ENCODE measurements at regions not wholly inside any gene's neighbourhood (a gene's known extent, or its start where the extent isn't known, plus 50 kb on each side); places are given as distances from the start of the nearest gene placed in this dataset.

- H3K9me3 ChIP-seq (ENCODE audit: low read length): no peaks in the 10 kb centered on the region
- no peak overlapping the region for H3K4me2 ChIP-seq (ENCODE audit: low read length)
- H3K9me2 ChIP-seq (ENCODE audit: low read depth, low read length): no peaks in the 10 kb centered on the region
- no peaks in the 10 kb centered on the region for H3F3A ChIP-seq (ENCODE audit: insufficient read depth, low read length)
- H3K79me2 ChIP-seq (ENCODE audit: insufficient read depth, low read length): no peaks in the 10 kb centered on the region
- H3K4me3 ChIP-seq (ENCODE audit: low read depth, low read length, poor library complexity, severe bottlenecking): no peak overlapping the region
- no peaks in the 10 kb centered on the region for H3K27me3 ChIP-seq (ENCODE audit: insufficient read depth, low read length)
- no peak overlapping the region for H3K9ac ChIP-seq (ENCODE audit: low read length)
- H3K36me3 ChIP-seq (ENCODE audit: insufficient read depth, low read length): no peaks in the 10 kb centered on the region
- no peak overlapping the region for H3K27ac ChIP-seq (ENCODE audit: low read depth, low read length, poor library complexity, severe bottlenecking)
- H2AFZ ChIP-seq (ENCODE audit: low read length): no peak overlapping the region
- H4K20me1 ChIP-seq (ENCODE audit: insufficient read depth, low read length): no peaks in the 10 kb centered on the region
- no peaks in the 10 kb centered on the region for H3K4me1 ChIP-seq (ENCODE audit: insufficient read depth, low read length, severe bottlenecking)
- TF ChIP-seq CTCF (IDR thresholded peaks at IDR 0.05; ENCODE audit: low read length) (no peak), EZH2 (IDR thresholded peaks at IDR 0.05; ENCODE audit: borderline replicate concordance, low read length) (no peak)
Observed at GRCh38 chr11:134669796-134670195, 257.8 kb upstream of the B3GAT1 start.

GRCh38 chr11:134668796-134669195, 256.8 kb upstream of the B3GAT1 start:
- TF ChIP-seq EZH2 (IDR thresholded peaks at IDR 0.05; ENCODE audit: borderline replicate concordance, low read length) (no peak), CTCF (IDR thresholded peaks at IDR 0.05; ENCODE audit: low read length) (no peak)
- Histone ChIP-seq H3K4me2 (ENCODE audit: low read length) (no peak overlapping the region), H3K4me3 (ENCODE audit: low read depth, low read length, poor library complexity, severe bottlenecking) (no peak overlapping the region), H3K27ac (ENCODE audit: low read depth, low read length, poor library complexity, severe bottlenecking) (no peak overlapping the region), H3K9ac (ENCODE audit: low read length) (no peak overlapping the region), H3F3A (ENCODE audit: insufficient read depth, low read length) (no peaks in the 10 kb centered on the region), H2AFZ (ENCODE audit: low read length) (no peak overlapping the region), H3K36me3 (ENCODE audit: insufficient read depth, low read length) (no peaks in the 10 kb centered on the region), H4K20me1 (ENCODE audit: insufficient read depth, low read length) (no peaks in the 10 kb centered on the region), H3K4me1 (ENCODE audit: insufficient read depth, low read length, severe bottlenecking) (no peaks in the 10 kb centered on the region), H3K9me2 (ENCODE audit: low read depth, low read length) (no peaks in the 10 kb centered on the region), H3K27me3 (ENCODE audit: insufficient read depth, low read length) (no peaks in the 10 kb centered on the region), H3K9me3 (ENCODE audit: low read length) (no peaks in the 10 kb centered on the region), H3K79me2 (ENCODE audit: insufficient read depth, low read length) (no peaks in the 10 kb centered on the region)

GRCh38 chr11:134668076-134668475, 256.0 kb upstream of the B3GAT1 start:
- Histone ChIP-seq H3K27me3 (ENCODE audit: insufficient read depth, low read length) (no peaks in the 10 kb centered on the region), H3K9ac (ENCODE audit: low read length) (no peak overlapping the region), H3K79me2 (ENCODE audit: insufficient read depth, low read length) (no peaks in the 10 kb centered on the region), H3K4me1 (ENCODE audit: insufficient read depth, low read length, severe bottlenecking) (no peaks in the 10 kb centered on the region), H2AFZ (ENCODE audit: low read length) (no peak overlapping the region), H4K20me1 (ENCODE audit: insufficient read depth, low read length) (no peaks in the 10 kb centered on the region), H3K4me2 (ENCODE audit: low read length) (no peak overlapping the region), H3K36me3 (ENCODE audit: insufficient read depth, low read length) (no peaks in the 10 kb centered on the region), H3K27ac (ENCODE audit: low read depth, low read length, poor library complexity, severe bottlenecking) (no peak overlapping the region), H3K4me3 (ENCODE audit: low read depth, low read length, poor library complexity, severe bottlenecking) (no peak overlapping the region), H3K9me2 (ENCODE audit: low read depth, low read length) (no peaks in the 10 kb centered on the region), H3F3A (ENCODE audit: insufficient read depth, low read length) (no peaks in the 10 kb centered on the region), H3K9me3 (ENCODE audit: low read length) (no peaks in the 10 kb centered on the region)
- TF ChIP-seq CTCF (IDR thresholded peaks at IDR 0.05; ENCODE audit: low read length) (no peak), EZH2 (IDR thresholded peaks at IDR 0.05; ENCODE audit: borderline replicate concordance, low read length) (no peak)

Measured in OCI-LY1 (cell line).